B cell (primary cell): ENCODE measurements at regions not wholly inside any gene's neighbourhood (a gene's known extent, or its start where the extent isn't known, plus 50 kb on each side); places are given as distances from the start of the nearest gene placed in this dataset.

Experiments used
- ATAC-seq: fragments of 200-7000 bp; cut with Tn5 transposase; one replicate; pipeline ENCODE4 v1.10.0; 2021; ENCODE audit warnings: low read depth, mild to moderate bottlenecking, moderate number of reproducible peaks, moderate library complexity
- CTCF ChIA-PET: fragments of 350-600 bp; sonication (Branson Sonifier 250); formaldehyde crosslinking; loops from one replicate; lab custom pipeline; 2021; ENCODE audit warnings: antibody characterized with exemption, inconsistent platforms; lab: Charles Lee
- POLR2A ChIA-PET: fragments of 350-600 bp; sonication (Branson Sonifier 250); formaldehyde crosslinking; loops from one replicate; lab custom pipeline; 2021; ENCODE audit warnings: antibody characterized with exemption; lab: Charles Lee
- DNase-seq: peaks from one replicate; pipeline ENCODE4 v3.0.0; 2013
- H2AFZ ChIP-seq: 2 replicates; pipeline ENCODE4 v1.6.1; 2012; ENCODE audit warnings: mild to moderate bottlenecking, low read depth, low read length; ENCODE audit not compliant: insufficient read depth, poor library complexity, severe bottlenecking
- H3K27ac ChIP-seq, 2 donors: 1 replicate in 1 of 2; 2 replicates in 1 of 2; pipeline ENCODE4 v1.5.1; 2012 to 2013; ENCODE audit warnings: low read length in 2 of 2, mild to moderate bottlenecking in 2 of 2, moderate library complexity in 1 of 2
- H3K27me3 ChIP-seq, 4 experiments: fragments of 200-600 bp in 1 of 4; sonication (generic) in 1 of 4; replicated peaks in 1 of 4; 1 replicate in 2 of 4; 2 replicates in 2 of 4; pipeline versions ENCODE4 v1.6.1 to v1.7.0; 2013 to 2016; ENCODE audit warnings: low read length in 3 of 4, mild to moderate bottlenecking in 2 of 4, mixed read lengths in 1 of 4, moderate library complexity in 1 of 4; ENCODE audit not compliant: insufficient read depth in 4 of 4, control insufficient read depth in 3 of 4; ENCODE audit errors: control extremely low read depth in 1 of 4
- H3K36me3 ChIP-seq, 2 experiments: replicated peaks in 1 of 2; 1 replicate in 1 of 2; 2 replicates in 1 of 2; pipeline versions ENCODE4 v1.6.1 to v1.7.1; 2013; ENCODE audit warnings: low read length in 1 of 2; ENCODE audit not compliant: insufficient read depth in 2 of 2, control insufficient read depth in 1 of 2; ENCODE audit errors: control extremely low read depth in 1 of 2, extremely low read depth in 1 of 2
- H3K4me1 ChIP-seq, 2 donors: fragments of 200-600 bp in 1 of 2; sonication (generic) in 1 of 2; 1 replicate in 1 of 2; 2 replicates in 1 of 2; pipeline versions ENCODE4 v1.5.1 to v1.6.1; 2013 to 2017; ENCODE audit warnings: low read length in 2 of 2; ENCODE audit not compliant: control insufficient read depth in 2 of 2, insufficient read depth in 2 of 2
- H3K4me2 ChIP-seq: replicated peaks from 2 replicates; pipeline ENCODE3; 2012; ENCODE audit warnings: mild to moderate bottlenecking, low read depth, low read length; ENCODE audit not compliant: poor library complexity, severe bottlenecking
- H3K4me3 ChIP-seq, 5 experiments: fragments of 200-600 bp in 1 of 5; sonication (generic) in 1 of 5; 1 replicate in 3 of 5; 2 replicates in 2 of 5; pipeline versions ENCODE4 v1.5.1 to v1.7.0; 2011 to 2016; ENCODE audit warnings: low read length in 4 of 5, mild to moderate bottlenecking in 4 of 5, low read depth in 2 of 5, control low read depth in 1 of 5, moderate library complexity in 1 of 5; ENCODE audit not compliant: insufficient read depth in 1 of 5; ENCODE audit errors: control extremely low read depth in 1 of 5, extremely low read depth in 1 of 5
- H3K79me2 ChIP-seq: fragments of 200-600 bp; sonication (generic); one replicate; pipeline ENCODE4 v1.6.0; 2016; ENCODE audit warnings: low read length; ENCODE audit not compliant: control insufficient read depth, insufficient read depth
- H3K9ac ChIP-seq: fragments of 200-600 bp; sonication (generic); 2 replicates; pipeline ENCODE4 v1.6.1; 2017; ENCODE audit warnings: mild to moderate bottlenecking, low read length, moderate library complexity
- H3K9me3 ChIP-seq, 3 donors: one replicate each; pipeline versions ENCODE4 v1.6.1 to v1.7.1; 2013; ENCODE audit warnings: low read length in 2 of 3; ENCODE audit not compliant: control insufficient read depth in 2 of 3, insufficient read depth in 1 of 3; ENCODE audit errors: control extremely low read depth in 1 of 3
- H4K20me1 ChIP-seq: 2 replicates; pipeline ENCODE4 v1.6.0; 2012; ENCODE audit warnings: mild to moderate bottlenecking, low read length; ENCODE audit not compliant: insufficient read depth, control insufficient read depth, poor library complexity, severe bottlenecking
- H3K27ac Mint-ChIP-seq: one replicate; pipeline ENCODE4 v1.8.0; 2021; ENCODE audit warnings: mixed read lengths
- H3K27me3 Mint-ChIP-seq: one replicate; pipeline ENCODE4 v1.8.0; 2021; ENCODE audit warnings: mixed read lengths
- H3K4me1 Mint-ChIP-seq: one replicate; pipeline ENCODE4 v1.8.0; 2021; ENCODE audit warnings: mixed read lengths
- H3K4me3 Mint-ChIP-seq: one replicate; pipeline ENCODE4 v1.8.0; 2021; ENCODE audit warnings: mixed read lengths
- H3K9me3 Mint-ChIP-seq: one replicate; pipeline ENCODE4 v1.8.0; 2022; ENCODE audit warnings: mixed read lengths; ENCODE audit not compliant: insufficient read depth
- EZH2 ChIP-seq: IDR thresholded peaks from 2 replicates; pipeline ENCODE4 v1.6.1; 2012; ENCODE audit warnings: borderline replicate concordance, low read depth, mild to moderate bottlenecking, moderate library complexity, low read length; ENCODE audit not compliant: insufficient read depth, poor library complexity, severe bottlenecking
- WGBS: methylation state at CpG from one replicate; pipeline ENCODE4 v1.1.5; 2013; ENCODE audit warnings: missing lambda C conversion rate; ENCODE audit not compliant: insufficient coverage; 5-methylcytosine and 5-hydroxymethylcytosine counted together
- intact Hi-C: fragments of 100-400 bp; cut with micrococcal nuclease; formaldehyde crosslinking; loops from one replicate; pipeline ENCODE4 v1.10.0; 2022
- TF ChIP-seq, protein P1 (sequence below): fragments of 200-600 bp; IDR thresholded peaks from one replicate; pipeline ENCODE4 v1.8.0; 2022; ENCODE audit warnings: antibody characterized with exemption, mild to moderate bottlenecking

DNA sequence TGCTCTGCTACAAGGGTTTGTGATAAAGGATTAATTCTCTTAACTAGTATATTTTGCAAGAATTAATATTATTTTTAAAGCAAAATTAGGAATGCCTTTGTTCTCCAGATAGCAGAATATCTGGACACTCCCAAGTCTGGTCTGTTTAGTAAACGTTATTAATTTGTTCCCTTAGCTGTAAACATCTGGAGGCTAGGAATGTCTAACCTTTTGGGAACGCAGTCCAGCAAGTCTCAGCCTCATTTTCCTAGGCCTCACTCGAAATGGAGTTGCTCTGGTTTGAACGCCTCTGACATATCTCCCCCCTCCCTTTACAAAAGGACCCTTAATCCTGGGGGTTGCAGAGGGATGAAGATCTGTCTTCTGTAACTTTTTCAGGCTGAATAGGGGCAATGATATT lies 59.3 kb upstream of the WNT7A start:
- Mint-ChIP-seq H3K9me3 (peaks cover 2% of the 10 kb centered on the region), H3K27ac (no peak overlapping the region), H3K27me3 (peaks cover 8% of the 10 kb centered on the region), H3K4me1 (no peaks in the 10 kb centered on the region), H3K4me3 (no peak overlapping the region)
- H3K9me3 ChIP-seq, result peaks cover 0 to 5% (median 0%) of the 10 kb centered on the region in 3 donors
- no peak overlapping the region for H3K4me3 ChIP-seq
- no peak for TF ChIP-seq EZH2
- TF ChIP-seq, protein P1, sequence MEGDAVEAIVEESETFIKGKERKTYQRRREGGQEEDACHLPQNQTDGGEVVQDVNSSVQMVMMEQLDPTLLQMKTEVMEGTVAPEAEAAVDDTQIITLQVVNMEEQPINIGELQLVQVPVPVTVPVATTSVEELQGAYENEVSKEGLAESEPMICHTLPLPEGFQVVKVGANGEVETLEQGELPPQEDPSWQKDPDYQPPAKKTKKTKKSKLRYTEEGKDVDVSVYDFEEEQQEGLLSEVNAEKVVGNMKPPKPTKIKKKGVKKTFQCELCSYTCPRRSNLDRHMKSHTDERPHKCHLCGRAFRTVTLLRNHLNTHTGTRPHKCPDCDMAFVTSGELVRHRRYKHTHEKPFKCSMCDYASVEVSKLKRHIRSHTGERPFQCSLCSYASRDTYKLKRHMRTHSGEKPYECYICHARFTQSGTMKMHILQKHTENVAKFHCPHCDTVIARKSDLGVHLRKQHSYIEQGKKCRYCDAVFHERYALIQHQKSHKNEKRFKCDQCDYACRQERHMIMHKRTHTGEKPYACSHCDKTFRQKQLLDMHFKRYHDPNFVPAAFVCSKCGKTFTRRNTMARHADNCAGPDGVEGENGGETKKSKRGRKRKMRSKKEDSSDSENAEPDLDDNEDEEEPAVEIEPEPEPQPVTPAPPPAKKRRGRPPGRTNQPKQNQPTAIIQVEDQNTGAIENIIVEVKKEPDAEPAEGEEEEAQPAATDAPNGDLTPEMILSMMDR, result no peak
- ATAC-seq (no peak), DNase-seq (no peak)
- H3K4me2 ChIP-seq, result no peak overlapping the region
- ChIA-PET CTCF (no interaction called here), POLR2A (no interaction called here)
- intact Hi-C loops, result no loop called here
- no peak overlapping the region for H2AFZ ChIP-seq
- 83% methylated on average over 2 of the region's 4 CpGs for WGBS
- H3K79me2 ChIP-seq, result no peaks in the 10 kb centered on the region
- H3K9ac ChIP-seq, result no peak overlapping the region
- H3K4me1 ChIP-seq, result no peaks in the 10 kb centered on the region
- peaks cover 0 to 2% (median 0%) of the 10 kb centered on the region in 4 experiments for H3K27me3 ChIP-seq
- H3K27ac ChIP-seq, result no peak overlapping the region
- no peaks in the 10 kb centered on the region for H3K36me3 ChIP-seq
- no peaks in the 10 kb centered on the region for H4K20me1 ChIP-seq

DNA sequence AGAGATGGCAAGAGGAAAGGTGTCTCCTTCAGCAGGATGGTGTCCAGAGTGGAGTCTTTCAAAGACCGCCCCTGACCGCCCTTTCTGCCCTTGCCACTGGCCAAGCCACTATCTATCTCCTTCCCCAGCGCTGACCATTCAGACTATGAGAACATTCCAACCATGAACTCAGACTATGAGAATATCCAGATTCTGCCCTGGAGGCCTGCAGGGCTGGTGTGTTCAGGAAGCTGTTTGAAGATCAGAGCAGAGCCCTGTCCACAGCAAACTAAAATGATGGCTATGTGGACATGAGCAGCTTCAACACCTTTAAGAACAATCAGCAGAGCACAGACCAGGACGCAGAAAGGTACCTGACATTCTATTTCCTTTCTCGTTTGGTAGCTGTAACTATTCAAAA lies 57.3 kb upstream of the WNT7A start:
- peaks cover 17% of the 10 kb centered on the region for H3K27me3 Mint-ChIP-seq
- intact Hi-C loops, result no loop called here

More for the DNA sequence above, 57.3 kb upstream of the WNT7A start:
- H3K4me1 Mint-ChIP-seq, result no peaks in the 10 kb centered on the region
- no peaks in the 10 kb centered on the region for H4K20me1 ChIP-seq
- H3K4me3 Mint-ChIP-seq, result no peak overlapping the region
- no peak overlapping the region for H3K27ac Mint-ChIP-seq
- WGBS, result 100% methylated on average over 4 of the region's 5 CpGs
- CTCF ChIA-PET, result no interaction called here
- H3K79me2 ChIP-seq, result no peaks in the 10 kb centered on the region
- peaks cover 0 to 20% (median 0%) of the 10 kb centered on the region in 3 donors for H3K9me3 ChIP-seq
- peaks cover 2% of the 10 kb centered on the region for H3K9me3 Mint-ChIP-seq
- H3K27ac ChIP-seq, result no peak overlapping the region
- POLR2A ChIA-PET, result no interaction called here
- ATAC-seq (no peak), DNase-seq (no peak)
- H3K4me1 ChIP-seq, result no peaks in the 10 kb centered on the region
- peaks cover 0 to 12% (median 1%) of the 10 kb centered on the region in 4 experiments for H3K27me3 ChIP-seq
- H3K4me2 ChIP-seq, result no peak overlapping the region
- no peak overlapping the region for H2AFZ ChIP-seq
- no peaks in the 10 kb centered on the region for H3K36me3 ChIP-seq
- H3K4me3 ChIP-seq, result no peak overlapping the region
- no peak for TF ChIP-seq EZH2
- TF ChIP-seq, protein P1, result no peak
- H3K9ac ChIP-seq, result no peak overlapping the region
